Esophagus (tissue), 2 donors: ENCODE measurements at regions not wholly inside any gene's neighbourhood (a gene's known extent, or its start where the extent isn't known, plus 50 kb on each side); places are given as distances from the start of the nearest gene placed in this dataset.

ENCODE experiments used
- H3K27ac ChIP-seq, 2 donors: one replicate each; pipeline ENCODE4 v1.5.1; 2013; ENCODE audit warnings: low read depth in 2 of 2, mild to moderate bottlenecking in 2 of 2, inconsistent platforms in 1 of 2, low read length in 1 of 2, moderate library complexity in 1 of 2
- H3K27me3 ChIP-seq, 2 donors: one replicate each; pipeline ENCODE4 v1.6.1; 2013; ENCODE audit warnings: low read length in 2 of 2, control low read depth in 1 of 2, mild to moderate bottlenecking in 1 of 2; ENCODE audit not compliant: insufficient read depth in 2 of 2, control insufficient read depth in 1 of 2
- H3K36me3 ChIP-seq, 2 donors: one replicate each; pipeline ENCODE4 v1.6.1; 2013; ENCODE audit warnings: low read length in 1 of 2; ENCODE audit not compliant: control insufficient read depth in 2 of 2, insufficient read depth in 2 of 2
- H3K4me1 ChIP-seq, 2 donors: one replicate each; pipeline ENCODE4 v1.6.1; 2013; ENCODE audit warnings: low read length in 1 of 2; ENCODE audit not compliant: control insufficient read depth in 2 of 2, insufficient read depth in 2 of 2
- H3K4me3 ChIP-seq, 2 donors: one replicate each; pipeline ENCODE4 v1.5.1; 2013; ENCODE audit warnings: low read length in 2 of 2, mild to moderate bottlenecking in 2 of 2, low read depth in 1 of 2, moderate library complexity in 1 of 2
- H3K9me3 ChIP-seq, 2 donors: one replicate each; pipeline ENCODE4 v1.6.1; 2013; ENCODE audit warnings: mild to moderate bottlenecking in 2 of 2, low read depth in 1 of 2, low read length in 1 of 2, moderate library complexity in 1 of 2; ENCODE audit not compliant: control insufficient read depth in 2 of 2, insufficient read depth in 1 of 2
- WGBS, 2 donors: extraction: QIAGEN DNeasy Blood & Tissue Kit; methylation state at CpG; one replicate each; pipeline ENCODE4 v1.1.7; 2013; 5-methylcytosine and 5-hydroxymethylcytosine counted together
- donor health status: healthy with polysubstance abuse.
- donor health status: Bipolar disorder and iron deficiency.

DNA sequence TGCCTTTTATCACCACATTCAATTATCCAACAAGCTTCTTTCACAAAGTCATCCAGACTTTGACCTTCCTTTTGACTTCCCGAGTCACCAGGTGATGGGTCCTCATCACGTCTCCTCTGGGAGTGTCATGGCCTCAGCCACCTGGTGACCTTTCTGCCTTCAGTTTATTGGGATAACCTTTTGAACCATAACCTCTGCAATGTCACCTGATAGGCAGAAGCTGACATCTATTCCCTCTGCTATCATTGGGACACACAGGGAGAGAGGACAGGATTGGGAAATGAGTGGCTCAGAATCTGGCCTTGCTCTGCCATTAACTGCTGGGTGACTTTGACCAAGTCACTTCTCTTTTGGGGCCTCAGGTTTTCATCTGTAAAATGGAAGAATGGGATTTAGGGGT is 388.7 kb downstream of the NUAK1 start:
- Histone ChIP-seq H3K4me1 (peaks cover 0 to 3% of the 10 kb centered on the region in 2 donors), H3K4me3 (no peak overlapping the region), H3K27me3 (peaks cover 0 to 3% of the 10 kb centered on the region in 2 donors), H3K36me3 (no peaks in the 10 kb centered on the region), H3K9me3 (no peaks in the 10 kb centered on the region), H3K27ac (no peak overlapping the region)
- 84 to 93% methylated on average over 2 of the region's 2 CpGs for WGBS, 2 donors

DNA sequence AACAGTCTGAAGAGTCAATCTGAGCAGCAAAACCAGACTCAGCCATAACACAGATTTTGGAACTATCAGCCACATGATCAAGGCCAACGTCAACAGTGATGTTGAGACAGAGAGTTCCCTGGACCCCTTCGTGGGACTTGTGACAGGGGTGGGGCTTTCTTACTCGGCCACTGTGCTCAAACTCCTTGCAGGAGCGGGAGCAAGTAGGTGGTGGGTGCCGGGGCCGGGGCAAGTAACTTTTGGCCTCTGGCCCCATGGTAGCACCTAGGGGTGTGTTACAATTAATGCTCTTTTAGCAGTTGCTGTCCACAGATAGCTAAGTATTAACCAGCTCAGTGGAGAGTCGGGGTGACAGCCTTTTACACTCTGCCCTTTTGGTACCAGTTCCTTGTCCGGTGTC is 384.4 kb downstream of the NUAK1 start:
- H3K4me3 ChIP-seq, result no peak overlapping the region
- no peaks in the 10 kb centered on the region for H3K27me3 ChIP-seq
- H3K36me3 ChIP-seq, result no peaks in the 10 kb centered on the region
- H3K4me1 ChIP-seq, result no peaks in the 10 kb centered on the region
- H3K27ac ChIP-seq, result no peak overlapping the region
- WGBS, 2 donors, result 83 to 92% methylated on average over 8 of the region's 8 CpGs
- H3K9me3 ChIP-seq, result no peaks in the 10 kb centered on the region

DNA sequence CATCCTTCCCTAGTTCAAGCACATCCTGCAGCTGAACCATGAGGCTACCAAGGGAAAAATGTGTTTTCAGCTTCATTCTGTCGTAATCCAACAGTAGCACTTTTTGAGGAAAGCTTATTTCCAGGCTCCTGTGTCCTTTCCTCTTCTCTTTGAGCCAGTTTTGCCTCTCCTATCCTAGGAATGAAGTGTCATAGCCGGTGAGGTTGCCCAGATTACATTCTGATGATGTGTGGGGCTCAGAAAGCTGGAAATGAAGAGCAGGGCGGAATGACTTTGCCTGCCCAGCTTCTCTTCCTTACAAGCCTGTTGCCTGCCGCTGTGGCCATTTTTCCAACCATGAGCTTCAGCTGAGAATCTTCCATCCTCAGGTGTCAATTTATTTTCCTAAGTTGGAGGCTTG is 381.8 kb downstream of the NUAK1 start:
- H3K4me3 ChIP-seq, result no peak overlapping the region
- H3K36me3 ChIP-seq, result no peaks in the 10 kb centered on the region
- H3K4me1 ChIP-seq, result no peaks in the 10 kb centered on the region
- WGBS, 2 donors, result 83 to 89% methylated on average over 4 of the region's 4 CpGs
- no peaks in the 10 kb centered on the region for H3K27me3 ChIP-seq
- H3K27ac ChIP-seq, result no peak overlapping the region
- H3K9me3 ChIP-seq, result no peaks in the 10 kb centered on the region

DNA sequence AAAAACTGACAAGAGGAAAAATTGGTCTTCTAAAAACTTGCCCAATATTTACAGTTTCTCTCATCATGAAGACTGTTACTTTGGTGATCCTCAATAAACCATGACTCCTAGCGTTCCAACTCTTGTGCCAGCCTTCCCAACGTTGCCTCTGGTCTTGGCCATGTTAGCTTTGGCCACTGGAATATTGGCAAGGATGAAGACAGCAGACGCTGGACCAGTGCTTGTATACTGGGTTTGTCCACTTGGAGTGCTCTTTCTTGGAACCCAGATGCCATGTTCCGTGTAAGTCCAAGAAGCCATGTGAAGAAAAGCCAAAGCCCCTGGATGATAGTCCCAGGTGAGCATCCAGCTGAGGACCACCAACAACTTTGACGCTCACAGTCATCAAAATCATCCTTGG is 379.6 kb downstream of the NUAK1 start:
- WGBS, 2 donors, result 72 to 82% methylated on average over 5 of the region's 5 CpGs
- Histone ChIP-seq H3K36me3 (no peaks in the 10 kb centered on the region), H3K4me3 (no peak overlapping the region), H3K9me3 (no peaks in the 10 kb centered on the region), H3K27me3 (no peaks in the 10 kb centered on the region), H3K27ac (no peak overlapping the region), H3K4me1 (no peaks in the 10 kb centered on the region)

DNA sequence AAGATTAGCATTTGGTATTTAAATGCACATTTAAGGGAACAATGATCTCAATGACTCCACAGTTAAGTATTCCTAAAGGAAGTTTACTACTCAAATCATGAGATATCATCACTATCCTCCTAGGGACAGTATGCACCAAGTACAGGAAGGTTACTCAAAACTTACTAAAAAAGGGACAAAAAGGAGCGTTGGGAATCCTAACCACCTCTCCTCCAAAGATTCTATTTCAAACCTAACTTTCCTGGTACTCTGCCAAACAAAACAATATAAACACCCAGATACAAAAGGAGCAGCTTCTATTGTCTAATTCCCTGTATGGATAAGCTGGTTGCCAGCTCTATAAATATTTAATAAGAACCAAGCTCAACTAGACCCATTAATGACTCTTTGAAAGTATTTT is 377.7 kb downstream of the NUAK1 start:
- no peaks in the 10 kb centered on the region for H3K27me3 ChIP-seq
- H3K4me3 ChIP-seq, result no peak overlapping the region
- no peaks in the 10 kb centered on the region for H3K9me3 ChIP-seq
- no peak overlapping the region for H3K27ac ChIP-seq
- WGBS, 2 donors, result 52 to 54% methylated on average over 1 of the region's 1 CpG
- H3K4me1 ChIP-seq, result no peaks in the 10 kb centered on the region
- H3K36me3 ChIP-seq, result no peaks in the 10 kb centered on the region

DNA sequence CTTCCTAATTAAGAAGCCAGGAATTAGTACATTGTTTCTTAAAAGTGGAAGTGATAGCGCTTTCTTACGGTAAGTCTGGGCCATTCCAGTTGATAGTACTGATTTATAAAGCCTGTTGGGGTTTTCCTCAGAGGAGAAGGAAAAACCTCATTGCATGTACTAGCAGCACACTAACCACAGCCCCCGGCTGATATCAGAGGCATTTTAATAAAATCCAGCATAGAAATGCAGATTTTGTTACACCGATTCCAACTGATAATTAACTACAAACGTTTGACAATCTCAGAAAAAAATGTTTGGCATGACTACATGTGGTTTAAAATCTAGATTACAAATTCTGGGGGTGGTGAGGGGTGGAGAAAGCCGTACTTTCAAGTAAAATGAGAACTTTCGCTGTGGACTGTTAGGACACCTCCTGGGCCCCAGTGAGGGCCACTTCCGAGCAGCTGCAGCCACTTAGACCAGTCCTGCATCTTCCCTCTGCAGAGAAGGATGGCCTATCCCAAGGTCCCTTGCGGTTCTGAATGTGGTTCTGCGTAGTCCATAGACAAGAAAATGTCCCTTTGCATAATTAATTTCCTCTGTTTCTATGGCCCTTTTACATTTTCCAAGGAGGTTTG is 374.4 kb downstream of the NUAK1 start:
- H3K27ac ChIP-seq, result no peak overlapping the region
- H3K9me3 ChIP-seq, result no peaks in the 10 kb centered on the region
- no peaks in the 10 kb centered on the region for H3K27me3 ChIP-seq
- no peaks in the 10 kb centered on the region for H3K36me3 ChIP-seq
- 75 to 77% methylated on average over 10 of the region's 10 CpGs for WGBS, 2 donors
- H3K4me3 ChIP-seq, result no peak overlapping the region
- H3K4me1 ChIP-seq, result no peaks in the 10 kb centered on the region

DNA sequence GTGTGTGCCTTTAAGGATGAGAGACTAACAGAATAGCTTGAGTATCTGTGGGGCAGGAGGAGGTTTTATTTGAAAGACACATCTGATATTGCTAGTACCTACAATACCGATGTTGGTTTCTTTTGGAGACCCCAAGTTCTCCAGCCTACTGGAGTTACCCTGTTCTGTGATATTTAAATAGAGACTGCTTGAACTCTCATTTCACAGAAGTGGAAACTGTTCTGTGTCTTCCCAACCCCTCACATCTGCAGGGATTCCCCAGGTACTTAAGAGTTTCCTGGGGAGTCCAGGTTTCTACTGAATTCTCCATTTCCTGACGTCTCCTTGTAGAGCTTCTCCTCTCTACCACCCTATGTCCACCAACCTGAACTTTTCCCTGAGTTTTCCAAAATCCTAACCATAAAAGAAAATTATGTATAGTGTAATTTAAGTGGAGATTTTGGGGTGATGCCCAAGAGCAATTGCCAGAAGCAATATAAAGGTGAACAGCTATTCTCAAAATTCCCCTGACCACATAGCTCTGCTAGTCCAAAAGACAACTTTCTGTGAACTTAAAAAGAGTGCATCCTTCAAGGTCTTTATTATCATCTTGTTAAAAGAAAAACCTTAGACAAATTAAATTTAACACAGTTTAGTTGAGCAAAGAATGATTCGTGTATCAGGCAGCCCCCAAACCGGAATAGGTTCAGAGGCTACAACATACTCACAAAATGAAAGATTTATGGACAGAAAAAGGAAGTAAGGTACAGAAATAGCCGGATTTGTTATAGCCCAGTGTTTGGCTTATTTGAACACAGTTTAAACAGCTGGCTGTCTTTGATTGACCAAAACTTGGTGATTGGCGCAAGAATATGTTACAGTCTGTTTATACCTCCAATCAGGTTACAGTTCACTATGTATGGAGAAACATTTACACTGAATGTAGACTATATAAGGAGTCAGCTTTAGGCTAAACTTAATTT is 373.4 kb downstream of the NUAK1 start:
- H3K4me3 ChIP-seq, result no peak overlapping the region
- no peaks in the 10 kb centered on the region for H3K27me3 ChIP-seq
- H3K36me3 ChIP-seq, result no peaks in the 10 kb centered on the region
- no peaks in the 10 kb centered on the region for H3K9me3 ChIP-seq
- 71 to 77% methylated on average over 6 of the region's 6 CpGs for WGBS, 2 donors
- no peak overlapping the region for H3K27ac ChIP-seq
- H3K4me1 ChIP-seq, result no peaks in the 10 kb centered on the region

DNA sequence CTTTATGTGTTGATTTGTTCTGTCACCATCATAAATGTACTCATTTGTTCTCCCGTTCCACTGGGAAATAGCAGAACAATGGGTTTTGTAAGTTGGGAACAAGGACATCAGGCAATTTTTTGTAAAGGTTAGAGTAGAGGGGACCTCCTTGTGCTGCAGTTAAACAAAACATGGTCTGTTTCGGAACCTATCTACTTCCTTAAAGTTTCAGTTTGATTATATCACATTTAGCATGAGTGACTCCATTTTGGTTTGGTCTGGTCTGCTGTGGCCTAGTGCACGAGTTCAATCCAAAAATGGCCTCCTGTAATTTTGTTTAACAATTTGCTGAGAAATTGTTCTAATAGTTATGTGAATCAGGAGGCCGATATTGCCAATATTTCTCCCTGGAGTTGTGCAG is 372.7 kb downstream of the NUAK1 start:
- Histone ChIP-seq H3K4me1 (no peaks in the 10 kb centered on the region), H3K36me3 (no peaks in the 10 kb centered on the region), H3K4me3 (no peak overlapping the region), H3K27ac (no peak overlapping the region), H3K27me3 (no peaks in the 10 kb centered on the region), H3K9me3 (no peaks in the 10 kb centered on the region)
- WGBS, 2 donors, result 86 to 87% methylated on average over 4 of the region's 4 CpGs

DNA sequence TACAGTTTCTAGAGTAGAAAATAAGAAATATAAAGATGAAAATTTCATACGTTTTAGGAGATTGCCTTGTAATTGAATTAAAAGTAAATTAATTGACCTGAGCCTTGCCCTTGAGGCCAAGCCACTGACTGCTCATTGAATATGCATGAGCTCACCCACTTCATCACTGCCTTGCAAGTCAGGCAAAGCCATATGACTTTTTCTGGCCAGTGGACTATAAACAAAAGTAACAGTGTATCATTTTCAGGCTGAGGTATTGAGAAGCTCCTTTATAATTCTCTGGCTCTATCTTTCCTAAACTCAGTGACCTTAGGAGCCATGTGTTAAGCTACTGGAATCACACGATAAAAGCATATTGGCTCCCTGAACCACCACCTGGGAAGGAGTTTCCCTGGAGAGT is 369.3 kb downstream of the NUAK1 start:
- no peak overlapping the region for H3K27ac ChIP-seq
- WGBS, 2 donors, result 81 to 89% methylated on average over 2 of the region's 2 CpGs
- H3K4me1 ChIP-seq, result no peaks in the 10 kb centered on the region
- H3K36me3 ChIP-seq, result no peaks in the 10 kb centered on the region
- H3K9me3 ChIP-seq, result no peaks in the 10 kb centered on the region
- no peak overlapping the region for H3K4me3 ChIP-seq
- no peaks in the 10 kb centered on the region for H3K27me3 ChIP-seq

DNA sequence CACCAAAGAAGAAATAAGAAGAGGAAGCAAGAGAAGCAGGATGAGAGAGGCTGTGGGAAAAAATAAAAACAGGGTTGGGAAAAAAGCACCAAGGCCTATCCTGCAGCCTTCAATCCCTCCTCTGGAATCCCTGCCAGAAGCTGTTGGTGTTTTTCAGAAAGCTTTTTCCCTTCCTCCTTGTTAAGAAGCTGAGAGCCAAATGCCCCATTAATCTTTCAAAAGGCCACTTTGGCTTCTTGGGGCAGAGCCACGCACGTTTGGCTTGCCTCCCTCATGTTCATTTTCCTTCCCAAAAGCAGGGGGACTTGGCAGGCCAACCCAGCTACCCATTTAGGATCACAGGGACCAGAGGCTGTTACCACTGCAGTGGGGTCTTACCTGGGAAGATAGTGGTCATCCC is 365.3 kb downstream of the NUAK1 start:
- H3K27ac ChIP-seq, result no peak overlapping the region
- H3K36me3 ChIP-seq, result no peaks in the 10 kb centered on the region
- H3K4me3 ChIP-seq, result no peak overlapping the region
- no peaks in the 10 kb centered on the region for H3K4me1 ChIP-seq
- H3K27me3 ChIP-seq, result no peaks in the 10 kb centered on the region
- H3K9me3 ChIP-seq, result no peaks in the 10 kb centered on the region
- WGBS, 2 donors, result 34 to 40% methylated on average over 2 of the region's 2 CpGs
